ENCODE measurements at regions not wholly inside any gene's neighbourhood (a gene's known extent, or its start where the extent isn't known, plus 50 kb on each side); places are given as distances from the start of the nearest gene placed in this dataset.

GRCh38 chr9:20030671-20031070 lies 241.8 kb upstream of the SLC24A2 start:
- TF ChIP-seq POLR2A (IDR thresholded peaks at IDR 0.05; ENCODE audit: low read length) = no peak
- no peak for TF ChIP-seq GATA1 (IDR thresholded peaks at IDR 0.05; ENCODE audit: low read depth, low read length)

Data from erythroblast (primary cell).